HG03378 (cell line): ENCODE measurements at regions not wholly inside any gene's neighbourhood (a gene's known extent, or its start where the extent isn't known, plus 50 kb on each side); places are given as distances from the start of the nearest gene placed in this dataset.
"Not testable (repeated sequence)": the region's sequence is repeated elsewhere in the genome, so short reads cannot be mapped to it uniquely, and the experiment has no call there.

Experiments
- ATAC-seq: cut with Tn5 transposase; IDR thresholded peaks from one replicate; pipeline ENCODE4 v1.9.1; 2021; ENCODE audit warnings: mild to moderate bottlenecking, moderate library complexity; ENCODE audit not compliant: unreplicated experiment

DNA sequence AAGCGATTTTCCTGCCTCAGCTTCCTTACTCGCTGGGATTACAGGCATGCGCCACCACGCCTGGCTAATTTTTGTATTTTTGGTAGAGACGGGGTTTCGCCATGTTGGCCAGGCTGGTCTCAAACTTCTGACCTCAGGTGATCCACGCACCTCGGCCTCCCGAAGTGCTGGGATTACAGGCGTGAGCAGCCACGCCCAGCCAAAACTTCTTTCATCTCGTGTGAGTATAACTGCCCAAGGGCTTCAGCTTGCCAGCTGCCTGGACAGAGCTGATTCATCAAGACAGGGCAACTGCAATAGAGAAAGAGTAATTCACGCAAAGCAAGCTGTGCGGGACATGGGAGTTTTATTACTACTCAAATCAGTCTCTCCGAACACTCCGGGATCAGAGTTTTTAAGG, 57.4 kb upstream of the CDH9 start:
- ATAC-seq = not testable (repeated sequence)

DNA sequence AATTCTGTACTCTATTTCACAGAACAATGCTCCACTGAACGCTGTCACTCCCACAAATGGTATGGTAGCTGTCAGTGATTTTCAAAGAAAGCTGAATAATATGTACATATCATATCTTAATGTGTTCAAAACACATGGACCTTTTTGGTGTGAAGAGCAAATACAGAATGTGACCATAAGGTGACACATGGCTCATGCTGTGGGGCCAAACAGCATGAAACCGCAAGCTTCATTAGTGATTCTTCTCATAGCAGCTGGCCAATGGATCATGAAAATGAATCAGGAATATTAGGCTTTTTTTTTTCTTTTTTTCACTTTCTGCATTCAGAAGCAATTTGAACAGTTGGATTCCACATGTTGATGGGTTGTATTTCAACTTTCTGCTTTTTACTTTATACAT, 54.9 kb upstream of the CDH9 start:
- ATAC-seq = no peak

- no peak for ATAC-seq
Measured at GRCh38 chr5:27091858-27092257, 53.5 kb upstream of the CDH9 start.

GRCh38 chr5:27088822-27089221, 50.4 kb upstream of the CDH9 start:
- not testable (repeated sequence) for ATAC-seq
